HepG2 (cell line): ENCODE measurements at regions not wholly inside any gene's neighbourhood (a gene's known extent, or its start where the extent isn't known, plus 50 kb on each side); places are given as distances from the start of the nearest gene placed in this dataset.

Source experiments
- ATAC-seq: fragments of 200-7000 bp; cut with Tn5 transposase; 3 replicates; pipeline ENCODE4 v1.9.1; 2020; ENCODE audit warnings: mild to moderate bottlenecking, moderate library complexity
- BruUV-seq: library from RNA; stranded (reverse); fragments of 400-500 nt; replicated peaks from 2 replicates; lab custom pipeline; 2021; lab: Mats Ljungman, UMichigan
- CTCF ChIA-PET: fragments of 300-600 bp; formaldehyde crosslinking; extraction: SDS; loops from one replicate; lab custom pipeline; 2021; ENCODE audit warnings: low total read pairs, inconsistent platforms, low intra/inter-chr PET ratio; lab: Yijun Ruan, JAX
- POLR2A ChIA-PET: fragments of 350-600 bp; sonication (Branson Sonifier 250); formaldehyde crosslinking; loops from one replicate; lab custom pipeline; 2020; ENCODE audit warnings: antibody characterized with exemption, inconsistent platforms; lab: Yijun Ruan, JAX
- DNase-seq: peaks from one replicate; pipeline ENCODE4 v3.0.0-alpha.2; 2015; ENCODE audit warnings: low spot score
- FAIRE-seq: peaks from 3 replicates; lab custom pipeline; 2011; peaks lifted over from hg19 to GRCh38; lab: Jason Lieb, UNC
- H2AFZ ChIP-seq: one replicate; pipeline ENCODE4 v1.6.1; 2011; ENCODE audit warnings: low read length, inconsistent platforms
- H3K27ac ChIP-seq: fragments of 300-600 bp; 3 replicates; pipeline ENCODE4 v1.8.0; 2011; ENCODE audit warnings: mixed run types, mild to moderate bottlenecking, mixed read lengths, low read length, inconsistent platforms; ENCODE audit not compliant: insufficient read depth; ENCODE audit errors: extremely low read length
- H3K27me3 ChIP-seq, 2 experiments: fragments of 200-600 bp in 1 of 2; 2 replicates in 1 of 2; 3 replicates in 1 of 2; pipeline versions ENCODE4 v1.6.0 to v1.8.0; 2011; ENCODE audit warnings: low read length in 2 of 2, mild to moderate bottlenecking in 2 of 2, moderate library complexity in 2 of 2, inconsistent platforms in 1 of 2; ENCODE audit not compliant: insufficient read depth in 2 of 2, control insufficient read depth in 1 of 2
- H3K36me3 ChIP-seq, 2 experiments: fragments of 200-600 bp in 1 of 2; replicated peaks in 1 of 2; 2 replicates in 1 of 2; 3 replicates in 1 of 2; pipeline versions ENCODE4 v1.5.1 to v1.8.0; 2011; ENCODE audit warnings: low read length in 2 of 2, inconsistent platforms in 1 of 2; ENCODE audit not compliant: insufficient read depth in 2 of 2, control insufficient read depth in 1 of 2
- H3K4me1 ChIP-seq: 2 replicates; pipeline ENCODE4 v1.5.1; 2012; ENCODE audit warnings: low read length, inconsistent platforms; ENCODE audit not compliant: insufficient read depth
- H3K4me2 ChIP-seq: 2 replicates; pipeline ENCODE4 v1.6.0; 2011; ENCODE audit warnings: low read depth, low read length, inconsistent platforms
- H3K4me3 ChIP-seq, 3 experiments: fragments of 200-600 bp in 1 of 3; sonication (generic), shearing (Covaris generic) in 1 of 3; replicated peaks in 1 of 3; 2 replicates each; pipeline ENCODE4 v1.5.1; 2011 to 2016; ENCODE audit warnings: low read length in 3 of 3, inconsistent platforms in 2 of 3, low read depth in 2 of 3, mild to moderate bottlenecking in 2 of 3, control low read depth in 1 of 3, mixed read lengths in 1 of 3; ENCODE audit not compliant: insufficient read depth in 1 of 3
- H3K79me2 ChIP-seq: one replicate; pipeline ENCODE4 v1.6.1; 2011; ENCODE audit warnings: low read length, inconsistent platforms; ENCODE audit not compliant: insufficient read depth
- H3K9ac ChIP-seq: 2 replicates; pipeline ENCODE4 v1.6.0; 2011; ENCODE audit warnings: mild to moderate bottlenecking, low read depth, low read length, inconsistent platforms; ENCODE audit not compliant: insufficient read depth
- H3K9me3 ChIP-seq: 2 replicates; pipeline ENCODE4 v1.5.1; 2012; ENCODE audit warnings: mild to moderate bottlenecking, low read length
- H4K20me1 ChIP-seq: 2 replicates; pipeline ENCODE4 v1.6.0; 2011; ENCODE audit warnings: inconsistent platforms, mild to moderate bottlenecking, low read length, moderate library complexity; ENCODE audit not compliant: insufficient read depth
- CBX1 ChIP-seq: IDR thresholded peaks from one replicate; pipeline ENCODE4 v1.6.1; 2016; ENCODE audit warnings: antibody characterized with exemption, low read depth
- FOXJ3 ChIP-seq: sonication (generic); formaldehyde crosslinking; IDR thresholded peaks from 2 replicates; pipeline ENCODE4 v1.4.0; 2020; ENCODE audit warnings: missing genetic modification reagents, mild to moderate bottlenecking, borderline replicate concordance
- GATAD2A ChIP-seq: IDR thresholded peaks from 2 replicates; pipeline ENCODE4 v1.6.1; 2016
- IRF2 ChIP-seq: IDR thresholded peaks from 2 replicates; pipeline ENCODE4 v1.6.1; 2018; ENCODE audit warnings: missing genetic modification reagents, missing compliant biosample characterization
- LBX2 ChIP-seq: sonication (generic); formaldehyde crosslinking; IDR thresholded peaks from 2 replicates; pipeline ENCODE4 v1.5.0; 2020; ENCODE audit warnings: missing genetic modification reagents, mild to moderate bottlenecking, borderline replicate concordance
- NR2C2 ChIP-seq: sonication (generic); formaldehyde crosslinking; IDR thresholded peaks from 2 replicates; pipeline ENCODE4 v1.4.0; 2020; ENCODE audit warnings: missing genetic modification reagents, mild to moderate bottlenecking, moderate library complexity, borderline replicate concordance
- POLR2AphosphoS5 ChIP-seq: IDR thresholded peaks from 2 replicates; pipeline ENCODE4 v1.6.1; 2012; ENCODE audit warnings: low read depth, low read length
- RXRB ChIP-seq: IDR thresholded peaks from 2 replicates; pipeline ENCODE4 v1.6.1; 2016; ENCODE audit warnings: borderline replicate concordance, missing genetic modification reagents, missing compliant biosample characterization
- TCF12 ChIP-seq, 2 experiments: fragments of 450-650 bp in 1 of 2; sonication (generic) in 1 of 2; formaldehyde crosslinking in 1 of 2; IDR thresholded peaks; 2 replicates each; pipeline versions ENCODE4 v1.6.1 to v1.8.0; 2017 to 2022; ENCODE audit warnings: antibody characterized with exemption in 1 of 2, mild to moderate bottlenecking in 1 of 2, missing genetic modification reagents in 1 of 2, moderate library complexity in 1 of 2
- ZNF12 ChIP-seq: sonication (generic); formaldehyde crosslinking; IDR thresholded peaks from 2 replicates; pipeline ENCODE4 v1.5.0; 2020; ENCODE audit warnings: missing genetic modification reagents
- ZNF205 ChIP-seq: IDR thresholded peaks from 2 replicates; pipeline ENCODE4 v1.6.1; 2018; ENCODE audit warnings: missing biosample characterization, missing genetic modification reagents
- ZNF235 ChIP-seq: sonication (generic); formaldehyde crosslinking; IDR thresholded peaks from 2 replicates; pipeline ENCODE4 v1.8.1; 2023; ENCODE audit warnings: mild to moderate bottlenecking, missing genetic modification reagents, borderline replicate concordance
- ZNF24 ChIP-seq: fragments of 450-650 bp; IDR thresholded peaks from 2 replicates; pipeline ENCODE4 v1.6.1; 2017; ENCODE audit warnings: antibody characterized with exemption, mild to moderate bottlenecking
- ZNF546 ChIP-seq: sonication (generic); formaldehyde crosslinking; conservative IDR thresholded peaks from 2 replicates; pipeline ENCODE4 v1.8.1; 2023; ENCODE audit warnings: mild to moderate bottlenecking, missing genetic modification reagents
- WGBS: methylation state at CpG from one replicate; pipeline ENCODE4 v1.1.6; 2017; ENCODE audit warnings: low lambda C conversion rate; 5-methylcytosine and 5-hydroxymethylcytosine counted together
- in situ Hi-C: cut with HindIII; loops from 2 replicates; pipeline ENCODE4 v1.10.0; 2017; ENCODE audit warnings: low pct_unique_long_range_greater_than_20kb; ENCODE audit not compliant: extremely low pct_ligation_motif_present
- intact Hi-C: fragments of 100-400 bp; cut with micrococcal nuclease; formaldehyde crosslinking; loops from one replicate; pipeline ENCODE4 v1.10.0; 2022; ENCODE audit not compliant: unreplicated experiment
- TF ChIP-seq, protein P1 (sequence below): sonication (generic); formaldehyde crosslinking; IDR thresholded peaks from 2 replicates; pipeline ENCODE4 v1.5.0; 2020; ENCODE audit warnings: missing genetic modification reagents, mild to moderate bottlenecking, borderline replicate concordance
- TF ChIP-seq, protein P2 (sequence below): IDR thresholded peaks from 2 replicates; pipeline ENCODE4 v1.6.1; 2016; ENCODE audit warnings: missing genetic modification reagents, missing compliant biosample characterization
- TF ChIP-seq, protein P3 (sequence below): IDR thresholded peaks from 2 replicates; pipeline ENCODE4 v1.4.0; 2020; ENCODE audit warnings: mild to moderate bottlenecking, missing genetic modification reagents

DNA sequence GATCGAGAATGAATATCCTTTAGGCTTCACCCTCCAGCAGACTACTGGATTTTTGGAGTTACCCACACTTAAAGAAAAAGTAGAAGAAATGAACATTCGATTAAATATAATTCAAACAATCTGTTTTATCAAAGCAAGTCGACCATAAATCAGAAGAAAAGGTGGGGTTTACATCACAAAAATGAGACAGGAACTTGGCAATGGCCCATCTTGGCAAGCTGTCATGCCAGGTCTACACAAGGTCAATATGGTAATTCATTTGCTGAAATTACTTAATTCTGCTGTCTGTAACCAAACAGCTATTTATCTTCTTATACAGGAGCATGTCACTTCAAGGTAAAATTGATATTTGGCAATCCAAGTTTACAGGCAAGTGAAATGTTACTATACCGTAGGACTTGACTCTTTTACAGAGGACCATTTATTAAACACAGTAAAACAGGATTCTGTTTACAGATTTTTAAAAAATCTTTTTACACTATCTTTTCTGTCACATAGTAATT lies 640.6 kb upstream of the NRP1 start (continued):
- TF ChIP-seq, protein P1, sequence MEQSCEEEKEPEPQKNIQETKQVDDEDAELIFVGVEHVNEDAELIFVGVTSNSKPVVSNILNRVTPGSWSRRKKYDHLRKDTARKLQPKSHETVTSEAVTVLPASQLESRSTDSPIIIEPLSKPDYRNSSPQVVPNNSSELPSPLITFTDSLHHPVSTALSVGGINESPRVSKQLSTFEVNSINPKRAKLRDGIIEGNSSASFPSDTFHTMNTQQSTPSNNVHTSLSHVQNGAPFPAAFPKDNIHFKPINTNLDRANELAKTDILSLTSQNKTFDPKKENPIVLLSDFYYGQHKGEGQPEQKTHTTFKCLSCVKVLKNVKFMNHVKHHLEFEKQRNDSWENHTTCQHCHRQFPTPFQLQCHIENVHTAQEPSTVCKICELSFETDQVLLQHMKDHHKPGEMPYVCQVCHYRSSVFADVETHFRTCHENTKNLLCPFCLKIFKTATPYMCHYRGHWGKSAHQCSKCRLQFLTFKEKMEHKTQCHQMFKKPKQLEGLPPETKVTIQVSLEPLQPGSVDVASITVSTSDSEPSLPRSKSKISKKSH (CRISPR knock-in tag): no peak
- no peak for TF ChIP-seq ZNF205 (CRISPR knock-in tag)
- TF ChIP-seq ZNF235 (CRISPR knock-in tag): no peak
- no peak for TF ChIP-seq POLR2AphosphoS5
- TF ChIP-seq, protein P2, sequence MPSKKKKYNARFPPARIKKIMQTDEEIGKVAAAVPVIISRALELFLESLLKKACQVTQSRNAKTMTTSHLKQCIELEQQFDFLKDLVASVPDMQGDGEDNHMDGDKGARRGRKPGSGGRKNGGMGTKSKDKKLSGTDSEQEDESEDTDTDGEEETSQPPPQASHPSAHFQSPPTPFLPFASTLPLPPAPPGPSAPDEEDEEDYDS (CRISPR knock-in tag): no peak
- no peak for TF ChIP-seq LBX2 (CRISPR knock-in tag)

- no peak overlapping the region for H3K4me3 ChIP-seq
- in situ Hi-C loops: no loop called here
- H3K9me3 ChIP-seq: no peaks in the 10 kb centered on the region
- intact Hi-C loops: no loop called here
- H3K27ac ChIP-seq: no peak overlapping the region
- peaks cover 11% of the 10 kb centered on the region; the same call in 1 of the 2 replicates for H3K4me1 ChIP-seq
- ATAC-seq: no peak
- ChIA-PET POLR2A (no interaction called here), CTCF (no interaction called here)
- H3K36me3 ChIP-seq: no peaks in the 10 kb centered on the region
- H3K79me2 ChIP-seq: no peaks in the 10 kb centered on the region
- FAIRE-seq: no peak
- DNase-seq: no peak
- H3K27me3 ChIP-seq: no peaks in the 10 kb centered on the region
- H3K4me2 ChIP-seq: no peak overlapping the region
- no peaks in the 10 kb centered on the region for H4K20me1 ChIP-seq
- WGBS: 93% methylated on average over 1 of the region's 1 CpG
- no TSS peak for BruUV-seq
- H3K9ac ChIP-seq: no peak overlapping the region
- H2AFZ ChIP-seq: no peak overlapping the region
- no peak for TF ChIP-seq GATAD2A
- no peak for TF ChIP-seq ZNF12 (CRISPR knock-in tag)
- no peak for TF ChIP-seq IRF2 (CRISPR knock-in tag)
- no peak for TF ChIP-seq RXRB (CRISPR knock-in tag)
- TF ChIP-seq FOXJ3 (CRISPR knock-in tag): no peak
- no peak for TF ChIP-seq ZNF24
- TF ChIP-seq ZNF546: no peak
- TF ChIP-seq, protein P3, sequence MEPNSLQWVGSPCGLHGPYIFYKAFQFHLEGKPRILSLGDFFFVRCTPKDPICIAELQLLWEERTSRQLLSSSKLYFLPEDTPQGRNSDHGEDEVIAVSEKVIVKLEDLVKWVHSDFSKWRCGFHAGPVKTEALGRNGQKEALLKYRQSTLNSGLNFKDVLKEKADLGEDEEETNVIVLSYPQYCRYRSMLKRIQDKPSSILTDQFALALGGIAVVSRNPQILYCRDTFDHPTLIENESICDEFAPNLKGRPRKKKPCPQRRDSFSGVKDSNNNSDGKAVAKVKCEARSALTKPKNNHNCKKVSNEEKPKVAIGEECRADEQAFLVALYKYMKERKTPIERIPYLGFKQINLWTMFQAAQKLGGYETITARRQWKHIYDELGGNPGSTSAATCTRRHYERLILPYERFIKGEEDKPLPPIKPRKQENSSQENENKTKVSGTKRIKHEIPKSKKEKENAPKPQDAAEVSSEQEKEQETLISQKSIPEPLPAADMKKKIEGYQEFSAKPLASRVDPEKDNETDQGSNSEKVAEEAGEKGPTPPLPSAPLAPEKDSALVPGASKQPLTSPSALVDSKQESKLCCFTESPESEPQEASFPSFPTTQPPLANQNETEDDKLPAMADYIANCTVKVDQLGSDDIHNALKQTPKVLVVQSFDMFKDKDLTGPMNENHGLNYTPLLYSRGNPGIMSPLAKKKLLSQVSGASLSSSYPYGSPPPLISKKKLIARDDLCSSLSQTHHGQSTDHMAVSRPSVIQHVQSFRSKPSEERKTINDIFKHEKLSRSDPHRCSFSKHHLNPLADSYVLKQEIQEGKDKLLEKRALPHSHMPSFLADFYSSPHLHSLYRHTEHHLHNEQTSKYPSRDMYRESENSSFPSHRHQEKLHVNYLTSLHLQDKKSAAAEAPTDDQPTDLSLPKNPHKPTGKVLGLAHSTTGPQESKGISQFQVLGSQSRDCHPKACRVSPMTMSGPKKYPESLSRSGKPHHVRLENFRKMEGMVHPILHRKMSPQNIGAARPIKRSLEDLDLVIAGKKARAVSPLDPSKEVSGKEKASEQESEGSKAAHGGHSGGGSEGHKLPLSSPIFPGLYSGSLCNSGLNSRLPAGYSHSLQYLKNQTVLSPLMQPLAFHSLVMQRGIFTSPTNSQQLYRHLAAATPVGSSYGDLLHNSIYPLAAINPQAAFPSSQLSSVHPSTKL (CRISPR knock-in tag): no peak
- TF ChIP-seq TCF12 (IDR thresholded peaks at IDR 0.05): no peak
- no peak for TF ChIP-seq TCF12 (CRISPR knock-in tag; IDR thresholded peaks at IDR 0.05)
- TF ChIP-seq CBX1: no peak
- TF ChIP-seq NR2C2 (CRISPR knock-in tag): no peak
These were observed 634.5 kb upstream of the NRP1 start for GRCh38 chr10:33968983-33969382.
